OCI-LY7 (cell line): ENCODE measurements at regions not wholly inside any gene's neighbourhood (a gene's known extent, or its start where the extent isn't known, plus 50 kb on each side); places are given as distances from the start of the nearest gene placed in this dataset.

Experiments
- BruUV-seq: library from RNA; stranded (reverse); fragments of 400-500 nt; replicated peaks from 2 replicates; lab custom pipeline; 2021; lab: Mats Ljungman, UMichigan
- CTCF ChIA-PET: fragments of 300-600 bp; sonication (Branson Sonifier 250); formaldehyde crosslinking; loops from one replicate; lab custom pipeline; 2022; ENCODE audit warnings: antibody characterized with exemption; ENCODE audit not compliant: unreplicated experiment; lab: Charles Lee
- POLR2A ChIA-PET: fragments of 300-600 bp; sonication (Branson Sonifier 250); formaldehyde crosslinking; loops from one replicate; lab custom pipeline; 2022; ENCODE audit warnings: antibody characterized with exemption; lab: Charles Lee
- DNase-seq: peaks from one replicate; pipeline ENCODE4 v3.0.0-alpha.2; 2015; ENCODE audit warnings: low spot score
- H2AFZ ChIP-seq: fragments of 200-600 bp; sonication (generic), shearing (Covaris generic); 2 replicates; pipeline ENCODE4 v1.6.1; 2014; ENCODE audit warnings: mild to moderate bottlenecking, antibody characterized with exemption, low read length, moderate library complexity
- H3K27ac ChIP-seq: fragments of 200-600 bp; sonication (generic); 2 replicates; pipeline ENCODE4 v1.5.1; 2014; ENCODE audit warnings: mixed run types, low read depth, mild to moderate bottlenecking, moderate library complexity, low read length, inconsistent platforms; ENCODE audit not compliant: poor library complexity, severe bottlenecking
- H3K36me3 ChIP-seq: fragments of 200-600 bp; sonication (generic); 2 replicates; pipeline ENCODE4 v1.6.1; 2014; ENCODE audit warnings: mild to moderate bottlenecking, antibody characterized with exemption, low read length, moderate library complexity, mixed read lengths; ENCODE audit not compliant: insufficient read depth
- H3K4me1 ChIP-seq: fragments of 200-600 bp; sonication (generic); 2 replicates; pipeline ENCODE4 v1.5.1; 2014; ENCODE audit warnings: mild to moderate bottlenecking, low read length; ENCODE audit not compliant: insufficient read depth, poor library complexity, severe bottlenecking
- H3K4me2 ChIP-seq: fragments of 200-600 bp; sonication (generic); 2 replicates; pipeline ENCODE4 v1.6.1; 2014; ENCODE audit warnings: mild to moderate bottlenecking, low read length
- H3K4me3 ChIP-seq: fragments of 200-600 bp; sonication (generic); 2 replicates; pipeline ENCODE4 v1.5.1; 2014; ENCODE audit warnings: mild to moderate bottlenecking, low read depth, low read length; ENCODE audit not compliant: poor library complexity, severe bottlenecking
- H3K79me2 ChIP-seq: fragments of 200-600 bp; sonication (generic); 2 replicates; pipeline ENCODE4 v1.6.1; 2016; ENCODE audit warnings: low read depth, mild to moderate bottlenecking, low read length, moderate library complexity, mixed read lengths; ENCODE audit not compliant: insufficient read depth
- H3K9me2 ChIP-seq: fragments of 200-600 bp; sonication (generic); 2 replicates; pipeline ENCODE4 v1.6.1; 2016; ENCODE audit warnings: mild to moderate bottlenecking, low read length, mixed read lengths; ENCODE audit not compliant: insufficient read depth
- H3K9me3 ChIP-seq: fragments of 200-600 bp; sonication (generic); 2 replicates; pipeline ENCODE4 v1.6.1; 2014; ENCODE audit warnings: mild to moderate bottlenecking, mixed run types, low read length, mixed read lengths
- H4K20me1 ChIP-seq: fragments of 200-600 bp; sonication (generic); 2 replicates; pipeline ENCODE4 v1.6.1; 2014; ENCODE audit warnings: mild to moderate bottlenecking, antibody characterized with exemption, low read length, moderate library complexity, mixed read lengths; ENCODE audit not compliant: insufficient read depth
- CTCF ChIP-seq: fragments of 200-600 bp; sonication (generic); conservative IDR thresholded peaks from 2 replicates; pipeline ENCODE4 v1.5.1; 2014; ENCODE audit warnings: mild to moderate bottlenecking, antibody characterized with exemption, low read length, moderate library complexity, mixed read lengths
- EZH2phosphoT487 ChIP-seq: fragments of 200-600 bp; sonication (generic); IDR thresholded peaks from 2 replicates; pipeline ENCODE4 v1.6.1; 2018; ENCODE audit warnings: low read depth, borderline replicate concordance, mild to moderate bottlenecking, mixed run types, antibody characterized with exemption, low read length, moderate library complexity, mixed read lengths
- intact Hi-C: fragments of 100-400 bp; cut with micrococcal nuclease; formaldehyde crosslinking; loops from one replicate; pipeline ENCODE4 v1.10.0; 2022; ENCODE audit not compliant: unreplicated experiment

GRCh38 chr16:85300406-85300968, 188.2 kb upstream of the CIBAR2 start:
- H3K4me1 ChIP-seq = peaks cover 29% of the 10 kb centered on the region
- CTCF ChIA-PET = no interaction called here
- no peak overlapping the region for H3K4me3 ChIP-seq
- no peak overlapping the region for H3K27ac ChIP-seq
- TF ChIP-seq EZH2phosphoT487 (no peak), CTCF (no peak)
- intact Hi-C loops = loop anchor here (5.0 to 10.0 kb wide), 2 partner anchors 62 to 454 kb away; partner anchors contain the start of gene C16orf74
- H3K9me3 ChIP-seq = no peaks in the 10 kb centered on the region
- H3K4me2 ChIP-seq = no peak overlapping the region
- POLR2A ChIA-PET = interaction anchor here (0.5 kb wide), 1 partner anchor 731 kb away, joined by 5 read pairs; no protein-coding TSS in a partner anchor
- no peak overlapping the region for H2AFZ ChIP-seq
- H3K9me2 ChIP-seq = no peaks in the 10 kb centered on the region
- BruUV-seq = no TSS peak
- no peaks in the 10 kb centered on the region for H3K36me3 ChIP-seq
- no peaks in the 10 kb centered on the region for H3K79me2 ChIP-seq
- no peak for DNase-seq
- H4K20me1 ChIP-seq = no peaks in the 10 kb centered on the region

GRCh38 chr16:85301231-85301630, 189.0 kb upstream of the CIBAR2 start:
- H3K79me2 ChIP-seq = no peaks in the 10 kb centered on the region
- BruUV-seq = no TSS peak
- H3K4me2 ChIP-seq = no peak overlapping the region
- peaks cover 36% of the 10 kb centered on the region for H3K4me1 ChIP-seq
- TF ChIP-seq EZH2phosphoT487 (no peak), CTCF (no peak)
- no peaks in the 10 kb centered on the region for H3K9me2 ChIP-seq
- H3K36me3 ChIP-seq = no peaks in the 10 kb centered on the region
- intact Hi-C loops = loop anchor here (5.0 to 10.0 kb wide), 2 partner anchors 61 to 454 kb away; partner anchors contain the start of gene C16orf74
- H2AFZ ChIP-seq = no peak overlapping the region
- H3K27ac ChIP-seq = no peak overlapping the region
- no peak overlapping the region for H3K4me3 ChIP-seq
- POLR2A ChIA-PET = no interaction called here
- CTCF ChIA-PET = no interaction called here
- no peaks in the 10 kb centered on the region for H3K9me3 ChIP-seq
- DNase-seq = no peak
- H4K20me1 ChIP-seq = no peaks in the 10 kb centered on the region
